A549 (cell line): ENCODE measurements at regions not wholly inside any gene's neighbourhood (a gene's known extent, or its start where the extent isn't known, plus 50 kb on each side); places are given as distances from the start of the nearest gene placed in this dataset.

Experiments used
- ATAC-seq, 2 experiments: fragments of 200-7000 bp in 1 of 2; fragments of >200 bp in 1 of 2; cut with Nextera tagmentation in 1 of 2; cut with Tn5 transposase in 1 of 2; 3 replicates each; pipeline versions ENCODE4 v1.8.0 to v1.9.1; 2018 to 2020; ENCODE audit warnings: mild to moderate bottlenecking in 1 of 2, moderate library complexity in 1 of 2
- CTCF ChIA-PET: fragments of 300-600 bp; sonication (Branson Sonifier 250); formaldehyde crosslinking; extraction: SDS; loops from one replicate; lab custom pipeline; 2021; ENCODE audit warnings: antibody characterized with exemption, inconsistent platforms; lab: Yijun Ruan, JAX
- POLR2A ChIA-PET: fragments of 350-600 bp; formaldehyde crosslinking; extraction: SDS; loops from one replicate; lab custom pipeline; 2021; ENCODE audit warnings: antibody characterized with exemption, inconsistent platforms; lab: Yijun Ruan, JAX
- DNase-seq, 2 experiments: peaks; one replicate each; pipeline versions ENCODE4 v3.0.0 to v3.0.0-alpha.2; 2011 to 2016; ENCODE audit warnings: low read depth in 1 of 2, low spot score in 1 of 2
- FAIRE-seq: peaks from 2 replicates; lab custom pipeline; 2011; peaks lifted over from hg19 to GRCh38; lab: Jason Lieb, UNC
- H3K27ac ChIP-seq, 2 experiments: fragments of >200 bp; sonication (Bioruptor Twin); formaldehyde crosslinking; 3 replicates each; pipeline ENCODE4 v1.5.1; 2016 to 2017
- H3K4me1 ChIP-seq: fragments of >200 bp; sonication (Bioruptor Twin); formaldehyde crosslinking; 3 replicates; pipeline ENCODE4 v1.6.1; 2016
- H3K4me2 ChIP-seq: fragments of >200 bp; sonication (Bioruptor Twin); formaldehyde crosslinking; 3 replicates; pipeline ENCODE4 v1.6.1; 2016
- H3K4me3 ChIP-seq: fragments of >200 bp; sonication (Bioruptor Twin); formaldehyde crosslinking; 3 replicates; pipeline ENCODE4 v1.5.1; 2016
- H3K9me3 ChIP-seq: fragments of >200 bp; sonication (Bioruptor Twin); formaldehyde crosslinking; 3 replicates; pipeline ENCODE4 v1.6.1; 2016
- CBX2 ChIP-seq: fragments of 200-600 bp; sonication (generic); IDR thresholded peaks from 2 replicates; pipeline ENCODE4 v1.6.1; 2016; ENCODE audit warnings: low read depth, mild to moderate bottlenecking, borderline replicate concordance
- E2F6 ChIP-seq: IDR thresholded peaks from 2 replicates; pipeline ENCODE4 v1.6.1; 2012; ENCODE audit warnings: low read depth, borderline replicate concordance
- EHF ChIP-seq: fragments of 250-450 bp; sonication (Bioruptor Pico); IDR thresholded peaks from 2 replicates; pipeline ENCODE4 v1.5.0; 2020; ENCODE audit warnings: mild to moderate bottlenecking
- EHMT2 ChIP-seq: fragments of 200-600 bp; sonication (generic); IDR thresholded peaks from 2 replicates; pipeline ENCODE4 v1.6.1; 2016; ENCODE audit warnings: antibody characterized with exemption, low read depth, mild to moderate bottlenecking, moderate library complexity
- ESRRA ChIP-seq: fragments of 150-350 bp; IDR thresholded peaks from 2 replicates; pipeline ENCODE4 v1.6.1; 2014; ENCODE audit warnings: mild to moderate bottlenecking, low read length, borderline replicate concordance
- FOSB ChIP-seq: fragments of 250-450 bp; sonication (Bioruptor Pico); IDR thresholded peaks from 2 replicates; pipeline ENCODE4 v1.5.0; 2020; ENCODE audit warnings: mild to moderate bottlenecking, moderate library complexity
- FOSL2 ChIP-seq, 2 experiments: fragments of 450-650 bp in 1 of 2; fragments of >200 bp in 1 of 2; sonication (Bioruptor Twin) in 1 of 2; formaldehyde crosslinking; IDR thresholded peaks; 2 replicates each; pipeline versions ENCODE4 v1.5.0 to v1.6.1; 2016 to 2020; ENCODE audit warnings: mild to moderate bottlenecking in 1 of 2, moderate library complexity in 1 of 2
- FOXS1 ChIP-seq: fragments of 250-450 bp; sonication (Bioruptor Pico); IDR thresholded peaks from 2 replicates; pipeline ENCODE4 v1.5.0; 2020; ENCODE audit warnings: mild to moderate bottlenecking, moderate library complexity
- HMGXB4 ChIP-seq: fragments of 250-450 bp; sonication (Bioruptor Pico); IDR thresholded peaks from 2 replicates; pipeline ENCODE4 v1.5.0; 2021; ENCODE audit warnings: mild to moderate bottlenecking, moderate library complexity, borderline replicate concordance
- JUN ChIP-seq, 2 experiments: fragments of >200 bp; sonication (Bioruptor Twin); formaldehyde crosslinking; IDR thresholded peaks; 2 replicates in 1 of 2; 3 replicates in 1 of 2; pipeline ENCODE4 v1.6.1; 2016 to 2017
- JUNB ChIP-seq: fragments of >200 bp; sonication (Bioruptor Twin); formaldehyde crosslinking; IDR thresholded peaks from 2 replicates; pipeline ENCODE4 v1.6.1; 2016
- KDM1A ChIP-seq: fragments of 200-600 bp; sonication (generic); IDR thresholded peaks from 2 replicates; pipeline ENCODE4 v1.6.1; 2016; ENCODE audit warnings: low read depth, mild to moderate bottlenecking
- MAFK ChIP-seq: fragments of 450-650 bp; IDR thresholded peaks from 2 replicates; pipeline ENCODE4 v1.6.1; 2014; ENCODE audit not compliant: partially characterized antibody
- NPAS2 ChIP-seq: fragments of 250-450 bp; sonication (Bioruptor Pico); IDR thresholded peaks from 2 replicates; pipeline ENCODE4 v1.8.0; 2022; ENCODE audit warnings: mild to moderate bottlenecking, moderate library complexity, borderline replicate concordance
- PHF8 ChIP-seq: fragments of 200-600 bp; sonication (generic); IDR thresholded peaks from 2 replicates; pipeline ENCODE4 v1.6.1; 2016; ENCODE audit warnings: low read depth, mild to moderate bottlenecking, antibody characterized with exemption, moderate library complexity, borderline replicate concordance
- POLR2A ChIP-seq: IDR thresholded peaks from 2 replicates; pipeline ENCODE4 v1.6.1; 2012; ENCODE audit warnings: mild to moderate bottlenecking, low read length
- RAD21 ChIP-seq, 2 experiments: fragments of >200 bp in 1 of 2; sonication (Bioruptor Twin) in 1 of 2; formaldehyde crosslinking in 1 of 2; IDR thresholded peaks in 1 of 2; conservative IDR thresholded peaks in 1 of 2; 2 replicates in 1 of 2; 3 replicates in 1 of 2; pipeline ENCODE4 v1.6.1; 2012 to 2018; ENCODE audit warnings: inconsistent platforms in 1 of 2
- RARB ChIP-seq: fragments of 250-450 bp; sonication (Bioruptor Pico); IDR thresholded peaks from 2 replicates; pipeline ENCODE4 v1.8.0; 2021; ENCODE audit warnings: mild to moderate bottlenecking, moderate library complexity
- RCOR1 ChIP-seq: fragments of 150-350 bp; IDR thresholded peaks from 2 replicates; pipeline ENCODE4 v1.6.1; 2014; ENCODE audit warnings: antibody characterized with exemption, low read length, low read depth
- REST ChIP-seq: fragments of 200-600 bp; sonication (generic); IDR thresholded peaks from 2 replicates; pipeline ENCODE4 v1.6.1; 2016; ENCODE audit warnings: antibody characterized with exemption, mild to moderate bottlenecking, moderate library complexity
- RFX5 ChIP-seq: fragments of 450-650 bp; IDR thresholded peaks from 2 replicates; pipeline ENCODE4 v1.7.1; 2014; ENCODE audit warnings: antibody characterized with exemption, mild to moderate bottlenecking, moderate library complexity
- RNF2 ChIP-seq: fragments of 200-600 bp; sonication (generic); IDR thresholded peaks from 2 replicates; pipeline ENCODE4 v1.6.1; 2016; ENCODE audit warnings: low read depth, mild to moderate bottlenecking, antibody characterized with exemption, moderate library complexity, borderline replicate concordance
- SREBF2 ChIP-seq: fragments of 450-650 bp; IDR thresholded peaks from 2 replicates; pipeline ENCODE4 v1.6.1; 2014; ENCODE audit warnings: mild to moderate bottlenecking, moderate library complexity
- ZC3H11A ChIP-seq: fragments of 450-650 bp; IDR thresholded peaks from 2 replicates; pipeline ENCODE4 v1.6.1; 2014; ENCODE audit warnings: antibody characterized with exemption, mild to moderate bottlenecking
- WGBS: methylation state at CpG from one replicate; pipeline ENCODE4 v1.1.6; 2017; ENCODE audit errors: missing lambda C conversion rate; 5-methylcytosine and 5-hydroxymethylcytosine counted together
- TF ChIP-seq, protein P1 (sequence below): IDR thresholded peaks from 2 replicates; pipeline ENCODE4 v1.6.1; 2012

GRCh38 chr2:56519806-56520205 lies 336.0 kb downstream of the CCDC85A start:
- TF ChIP-seq NPAS2 (CRISPR knock-in tag) (no peak), CBX2 (no peak), PHF8 (no peak), EHMT2 (no peak), REST (no peak), RFX5 (no peak), EHF (no peak), ESRRA (no peak), MAFK (no peak), E2F6 (no peak), JUNB (no peak), FOXS1 (CRISPR knock-in tag) (no peak), POLR2A (no peak)
- no peak overlapping the region for H3K4me3 ChIP-seq
- ATAC-seq = no peak
- 30% methylated on average over 1 of the region's 1 CpG for WGBS
- POLR2A ChIA-PET = no interaction called here
- no peak overlapping the region for H3K27ac ChIP-seq
- no peaks in the 10 kb centered on the region for H3K9me3 ChIP-seq
- CTCF ChIA-PET = no interaction called here
- peaks cover 10% of the 10 kb centered on the region; the same call in 2 of the 3 replicates for H3K4me1 ChIP-seq
- no peak overlapping the region for H3K4me2 ChIP-seq
- no peak for FAIRE-seq
- DNase-seq = no peak

DNA sequence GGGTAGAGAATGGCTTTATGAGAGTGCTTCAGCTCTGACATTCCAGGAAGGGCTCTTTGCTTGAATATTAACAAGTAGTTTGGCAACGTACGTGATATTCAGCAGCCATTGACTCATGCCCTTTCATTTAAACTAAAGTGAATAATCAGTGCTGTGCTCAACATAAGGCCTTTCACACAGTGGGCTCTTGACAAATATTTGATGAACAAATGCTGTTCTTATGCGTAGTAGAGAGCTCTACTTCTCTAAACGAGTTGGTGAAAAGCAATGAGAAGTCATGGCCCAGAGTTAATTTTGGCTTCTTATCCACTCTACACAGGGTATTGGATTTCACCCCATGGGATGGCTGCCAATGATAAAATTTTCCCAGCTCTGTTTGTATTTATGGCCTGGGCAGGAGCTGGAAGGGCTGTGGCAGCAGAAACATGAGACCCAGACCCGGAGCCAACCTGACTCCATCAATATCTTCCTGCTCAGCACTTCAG lies 338.9 kb downstream of the CCDC85A start:
- ATAC-seq (peak; percentile 81 to 89), FAIRE-seq (peak; percentile 43), DNase-seq (peak in 1 of 2 experiments; percentile 49)
- TF ChIP-seq RNF2 = no peak
- no peak for TF ChIP-seq FOSB (CRISPR knock-in tag)
- TF ChIP-seq RAD21 (conservative IDR thresholded peaks at IDR 0.05 in 1 of 2, IDR thresholded peaks at IDR 0.05 in 1 of 2) = 0 out of 5 replicates have a peak, but pooled peaks of 1 of the 2 experiments have one; percentile 16
- TF ChIP-seq, protein P1, sequence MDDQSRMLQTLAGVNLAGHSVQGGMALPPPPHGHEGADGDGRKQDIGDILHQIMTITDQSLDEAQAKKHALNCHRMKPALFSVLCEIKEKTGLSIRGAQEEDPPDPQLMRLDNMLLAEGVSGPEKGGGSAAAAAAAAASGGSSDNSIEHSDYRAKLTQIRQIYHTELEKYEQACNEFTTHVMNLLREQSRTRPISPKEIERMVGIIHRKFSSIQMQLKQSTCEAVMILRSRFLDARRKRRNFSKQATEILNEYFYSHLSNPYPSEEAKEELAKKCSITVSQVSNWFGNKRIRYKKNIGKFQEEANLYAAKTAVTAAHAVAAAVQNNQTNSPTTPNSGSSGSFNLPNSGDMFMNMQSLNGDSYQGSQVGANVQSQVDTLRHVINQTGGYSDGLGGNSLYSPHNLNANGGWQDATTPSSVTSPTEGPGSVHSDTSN = no peak
- TF ChIP-seq ZC3H11A = no peak
- no peak for TF ChIP-seq FOSL2 (IDR thresholded peaks at IDR 0.05)
- peak; percentile 27; the same call in 1 of the 2 replicates for TF ChIP-seq FOSL2 (CRISPR knock-in tag; IDR thresholded peaks at IDR 0.05)
- TF ChIP-seq RCOR1 = no peak
- TF ChIP-seq JUNB = 0 out of 2 replicates have a peak, but pooled peaks have one; percentile 31
- TF ChIP-seq KDM1A = no peak
- TF ChIP-seq HMGXB4 (CRISPR knock-in tag) = no peak
- TF ChIP-seq JUN (IDR thresholded peaks at IDR 0.05) = peak in 1 of 2 experiments; percentile 24; a peak in 1 of 5 replicates
- TF ChIP-seq RARB (CRISPR knock-in tag) = no peak
- TF ChIP-seq SREBF2 = no peak
- H3K27ac ChIP-seq = peak overlapping the region; percentile 49 to 56; a peak in 5 of 6 replicates
- H3K9me3 ChIP-seq = no peaks in the 10 kb centered on the region
- no peak overlapping the region for H3K4me3 ChIP-seq
- H3K4me1 ChIP-seq = peaks cover 10% of the 10 kb centered on the region; the same call in 2 of the 3 replicates
- POLR2A ChIA-PET = no interaction called here
- CTCF ChIA-PET = no interaction called here
- H3K4me2 ChIP-seq = peak overlapping the region; percentile 52
- WGBS = 7% methylated on average over 5 of the region's 5 CpGs
